Erythroblast (primary cell): ENCODE measurements at regions not wholly inside any gene's neighbourhood (a gene's known extent, or its start where the extent isn't known, plus 50 kb on each side); places are given as distances from the start of the nearest gene placed in this dataset.

ENCODE experiments used
- GATA1 ChIP-seq: IDR thresholded peaks from 2 replicates; pipeline ENCODE4 v1.6.1; 2011; ENCODE audit warnings: low read depth, mild to moderate bottlenecking, control low read depth, low read length, moderate library complexity
- POLR2A ChIP-seq: IDR thresholded peaks from 2 replicates; pipeline ENCODE4 v1.6.1; 2011; ENCODE audit warnings: mild to moderate bottlenecking, low read length

DNA sequence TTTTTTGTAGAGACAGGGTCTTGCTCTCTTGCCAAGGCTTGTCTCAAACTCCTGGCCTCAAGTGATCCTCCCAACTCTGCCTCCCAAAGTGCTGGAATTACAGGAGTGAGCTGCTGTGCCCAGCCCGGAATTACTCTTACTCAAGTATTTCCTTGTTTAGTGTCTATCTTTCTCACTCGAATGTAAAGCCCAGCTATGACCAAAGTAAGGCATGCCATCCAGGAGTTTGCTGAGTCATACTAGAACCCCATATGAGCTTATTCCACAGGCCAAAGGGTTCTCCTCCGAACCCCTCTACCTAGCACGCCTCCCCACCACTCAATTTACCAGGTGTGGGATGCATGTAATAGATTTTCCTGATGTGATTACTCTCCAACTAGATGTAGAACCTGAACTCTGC lies 166.6 kb upstream of the AUTS2 start:
- TF ChIP-seq POLR2A (no peak), GATA1 (no peak)
